ENCODE measurements at regions not wholly inside any gene's neighbourhood (a gene's known extent, or its start where the extent isn't known, plus 50 kb on each side); places are given as distances from the start of the nearest gene placed in this dataset.

DNA sequence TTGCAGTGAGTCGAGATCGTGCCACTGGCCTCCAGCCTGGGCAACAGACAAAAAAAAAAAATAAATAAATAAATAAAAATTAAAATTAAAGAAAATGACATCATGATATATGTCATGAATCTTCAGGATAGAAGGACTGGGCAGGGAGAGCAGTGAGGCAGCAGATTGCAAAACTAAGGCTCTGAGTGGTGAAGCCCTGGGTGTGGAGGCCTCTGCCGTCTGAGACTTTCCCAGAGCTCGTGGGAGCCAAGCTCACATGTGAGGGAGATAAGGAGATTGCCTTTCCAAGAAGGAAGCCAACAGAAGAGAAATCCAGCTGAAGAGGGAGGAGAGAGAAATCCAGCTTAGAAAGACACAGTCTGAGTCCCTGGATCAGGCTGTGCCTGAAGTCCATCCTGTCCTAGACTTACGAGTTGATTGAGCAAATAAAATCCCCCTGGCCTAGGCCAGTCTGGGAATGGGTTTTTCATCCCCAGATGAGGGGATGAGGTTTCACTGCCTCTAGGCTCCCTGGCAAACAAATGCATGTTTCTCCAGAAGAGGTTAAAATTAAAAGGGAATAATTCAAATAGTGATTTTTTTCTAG, 142.0 kb upstream of the IGSF21 start:
- TF ChIP-seq, protein P1, sequence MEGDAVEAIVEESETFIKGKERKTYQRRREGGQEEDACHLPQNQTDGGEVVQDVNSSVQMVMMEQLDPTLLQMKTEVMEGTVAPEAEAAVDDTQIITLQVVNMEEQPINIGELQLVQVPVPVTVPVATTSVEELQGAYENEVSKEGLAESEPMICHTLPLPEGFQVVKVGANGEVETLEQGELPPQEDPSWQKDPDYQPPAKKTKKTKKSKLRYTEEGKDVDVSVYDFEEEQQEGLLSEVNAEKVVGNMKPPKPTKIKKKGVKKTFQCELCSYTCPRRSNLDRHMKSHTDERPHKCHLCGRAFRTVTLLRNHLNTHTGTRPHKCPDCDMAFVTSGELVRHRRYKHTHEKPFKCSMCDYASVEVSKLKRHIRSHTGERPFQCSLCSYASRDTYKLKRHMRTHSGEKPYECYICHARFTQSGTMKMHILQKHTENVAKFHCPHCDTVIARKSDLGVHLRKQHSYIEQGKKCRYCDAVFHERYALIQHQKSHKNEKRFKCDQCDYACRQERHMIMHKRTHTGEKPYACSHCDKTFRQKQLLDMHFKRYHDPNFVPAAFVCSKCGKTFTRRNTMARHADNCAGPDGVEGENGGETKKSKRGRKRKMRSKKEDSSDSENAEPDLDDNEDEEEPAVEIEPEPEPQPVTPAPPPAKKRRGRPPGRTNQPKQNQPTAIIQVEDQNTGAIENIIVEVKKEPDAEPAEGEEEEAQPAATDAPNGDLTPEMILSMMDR (IDR thresholded peaks at IDR 0.05): no peak
- no peak for TF ChIP-seq POLR2A (IDR thresholded peaks at IDR 0.05)

All from uterus (tissue), 2 donors.